Common myeloid progenitor, CD34-positive (primary cell): ENCODE measurements at regions not wholly inside any gene's neighbourhood (a gene's known extent, or its start where the extent isn't known, plus 50 kb on each side); places are given as distances from the start of the nearest gene placed in this dataset.

Source experiments
- CTCF ChIA-PET: fragments of 350-600 bp; sonication (Branson Sonifier 250); formaldehyde crosslinking; loops from one replicate; lab custom pipeline; 2021; ENCODE audit warnings: antibody characterized with exemption; lab: Charles Lee
- POLR2A ChIA-PET: fragments of 350-600 bp; sonication (Branson Sonifier 250); formaldehyde crosslinking; loops from one replicate; lab custom pipeline; 2021; ENCODE audit warnings: antibody characterized with exemption; lab: Charles Lee
- DNase-seq, 3 donors: peaks; one replicate each; pipeline versions ENCODE4 v3.0.0 to v3.0.0-alpha.2; 2013
- H3K27ac ChIP-seq, 2 experiments: 1 replicate in 1 of 2; 2 replicates in 1 of 2; pipeline ENCODE4 v1.7.0; 2013; ENCODE audit warnings: inconsistent platforms in 2 of 2, low read length in 2 of 2, mild to moderate bottlenecking in 2 of 2, low read depth in 1 of 2, moderate library complexity in 1 of 2; ENCODE audit not compliant: severe bottlenecking in 2 of 2, insufficient read depth in 1 of 2, poor library complexity in 1 of 2
- H3K27me3 ChIP-seq, 5 experiments: replicated peaks in 2 of 5; 1 replicate in 3 of 5; 2 replicates in 2 of 5; pipeline versions ENCODE4 v1.6.1 to v1.7.0; 2013; ENCODE audit warnings: low read length in 4 of 5, mild to moderate bottlenecking in 2 of 5, moderate library complexity in 2 of 5, inconsistent platforms in 1 of 5; ENCODE audit not compliant: insufficient read depth in 5 of 5, control insufficient read depth in 4 of 5
- H3K36me3 ChIP-seq, 4 experiments: 1 replicate in 2 of 4; 2 replicates in 2 of 4; pipeline versions ENCODE4 v1.6.1 to v1.7.0; 2013; ENCODE audit warnings: low read length in 3 of 4, control low read depth in 1 of 4, mild to moderate bottlenecking in 1 of 4; ENCODE audit not compliant: control insufficient read depth in 4 of 4, insufficient read depth in 4 of 4
- H3K4me1 ChIP-seq, 4 experiments: 1 replicate in 3 of 4; 2 replicates in 1 of 4; pipeline versions ENCODE4 v1.6.1 to v1.7.1; 2013; ENCODE audit warnings: low read length in 3 of 4, mild to moderate bottlenecking in 3 of 4, control low read depth in 1 of 4, inconsistent platforms in 1 of 4, moderate library complexity in 1 of 4; ENCODE audit not compliant: control insufficient read depth in 4 of 4, insufficient read depth in 4 of 4; ENCODE audit errors: control extremely low read depth in 1 of 4
- H3K4me3 ChIP-seq, 7 experiments: 1 replicate in 4 of 7; 2 replicates in 3 of 7; pipeline versions ENCODE4 v1.5.1 to v1.7.0; 2013; ENCODE audit warnings: mild to moderate bottlenecking in 7 of 7, low read length in 6 of 7, moderate library complexity in 6 of 7, inconsistent platforms in 2 of 7, low read depth in 2 of 7, control low read depth in 1 of 7; ENCODE audit not compliant: insufficient read depth in 4 of 7, control insufficient read depth in 1 of 7; ENCODE audit errors: extremely low read depth in 1 of 7
- H3K9me3 ChIP-seq, 5 experiments: 1 replicate in 4 of 5; 2 replicates in 1 of 5; pipeline versions ENCODE4 v1.6.1 to v1.7.1; 2013; ENCODE audit warnings: low read length in 4 of 5, mild to moderate bottlenecking in 2 of 5, inconsistent platforms in 1 of 5, low read depth in 1 of 5, moderate library complexity in 1 of 5; ENCODE audit not compliant: control insufficient read depth in 4 of 5, insufficient read depth in 2 of 5; ENCODE audit errors: control extremely low read depth in 1 of 5
- WGBS: methylation state at CpG from one replicate; pipeline ENCODE4 v1.1.5; 2013; ENCODE audit not compliant: insufficient coverage; 5-methylcytosine and 5-hydroxymethylcytosine counted together

GRCh38 chr4:22072240-22072639 lies 123.7 kb upstream of the KCNIP4 start:
- H3K27me3 ChIP-seq, result no peaks in the 10 kb centered on the region
- ChIA-PET CTCF (no interaction called here), POLR2A (no interaction called here)
- H3K27ac ChIP-seq, result no peak overlapping the region
- no peaks in the 10 kb centered on the region for H3K4me1 ChIP-seq
- no CpG with 5 or more reads among the region's 1 CpG for WGBS
- no peak overlapping the region for H3K4me3 ChIP-seq
- H3K9me3 ChIP-seq, result no peaks in the 10 kb centered on the region
- H3K36me3 ChIP-seq, result no peaks in the 10 kb centered on the region
- DNase-seq, result no peak

- POLR2A ChIA-PET, result no interaction called here
- DNase-seq, result no peak
- CTCF ChIA-PET, result no interaction called here
- Histone ChIP-seq H3K4me1 (no peaks in the 10 kb centered on the region), H3K27ac (no peak overlapping the region), H3K27me3 (no peaks in the 10 kb centered on the region), H3K36me3 (no peaks in the 10 kb centered on the region), H3K9me3 (no peaks in the 10 kb centered on the region), H3K4me3 (no peak overlapping the region)
- WGBS, result no CpG with 5 or more reads among the region's 1 CpG
Measured at GRCh38 chr4:22071749-22072148, 123.2 kb upstream of the KCNIP4 start.

GRCh38 chr4:22070256-22070655 lies 121.7 kb upstream of the KCNIP4 start:
- Histone ChIP-seq H3K27ac (no peak overlapping the region), H3K4me3 (no peak overlapping the region), H3K36me3 (no peaks in the 10 kb centered on the region), H3K4me1 (no peaks in the 10 kb centered on the region), H3K9me3 (no peaks in the 10 kb centered on the region), H3K27me3 (no peaks in the 10 kb centered on the region)
- no peak for DNase-seq
- ChIA-PET POLR2A (no interaction called here), CTCF (no interaction called here)
- WGBS, result 64% methylated on average over 2 of the region's 2 CpGs

GRCh38 chr4:22063613-22064012 lies 115.0 kb upstream of the KCNIP4 start:
- no peaks in the 10 kb centered on the region for H3K36me3 ChIP-seq
- ChIA-PET POLR2A (no interaction called here), CTCF (no interaction called here)
- no peak overlapping the region for H3K4me3 ChIP-seq
- 89% methylated on average over 1 of the region's 1 CpG for WGBS
- DNase-seq, result no peak
- no peaks in the 10 kb centered on the region for H3K27me3 ChIP-seq
- no peaks in the 10 kb centered on the region for H3K9me3 ChIP-seq
- no peaks in the 10 kb centered on the region for H3K4me1 ChIP-seq
- H3K27ac ChIP-seq, result no peak overlapping the region

- no peak overlapping the region for H3K4me3 ChIP-seq
- WGBS, result no CpG with 5 or more reads among the region's 3 CpGs
Measured at GRCh38 chr4:22062676-22063075, 114.1 kb upstream of the KCNIP4 start.

GRCh38 chr4:22055954-22056353 lies 107.4 kb upstream of the KCNIP4 start:
- WGBS, result 80% methylated on average over 2 of the region's 5 CpGs
- no peak for DNase-seq
- Histone ChIP-seq H3K27me3 (no peaks in the 10 kb centered on the region), H3K4me3 (no peak overlapping the region), H3K36me3 (no peaks in the 10 kb centered on the region), H3K27ac (no peak overlapping the region), H3K4me1 (no peaks in the 10 kb centered on the region), H3K9me3 (no peaks in the 10 kb centered on the region)
- ChIA-PET POLR2A (no interaction called here), CTCF (no interaction called here)

More at GRCh38 chr4:22062676-22063075, 114.1 kb upstream of the KCNIP4 start:
- Histone ChIP-seq H3K27ac (no peak overlapping the region), H3K27me3 (no peaks in the 10 kb centered on the region), H3K4me1 (no peaks in the 10 kb centered on the region), H3K9me3 (no peaks in the 10 kb centered on the region), H3K36me3 (no peaks in the 10 kb centered on the region)
- ChIA-PET CTCF (no interaction called here), POLR2A (no interaction called here)
- DNase-seq, result no peak

- Histone ChIP-seq H3K4me1 (no peaks in the 10 kb centered on the region), H3K9me3 (no peaks in the 10 kb centered on the region), H3K27ac (no peak overlapping the region), H3K4me3 (no peak overlapping the region), H3K27me3 (no peaks in the 10 kb centered on the region), H3K36me3 (no peaks in the 10 kb centered on the region)
- POLR2A ChIA-PET, result no interaction called here
- CTCF ChIA-PET, result no interaction called here
- no peak for DNase-seq
- 86% methylated on average over 1 of the region's 1 CpG for WGBS
Measured at GRCh38 chr4:22052076-22052475, 103.5 kb upstream of the KCNIP4 start.
